ENCODE measurements at regions not wholly inside any gene's neighbourhood (a gene's known extent, or its start where the extent isn't known, plus 50 kb on each side); places are given as distances from the start of the nearest gene placed in this dataset.

GRCh38 chr14:81728447-81728846, 194.8 kb upstream of the SEL1L start:
- TF ChIP-seq, protein P1, sequence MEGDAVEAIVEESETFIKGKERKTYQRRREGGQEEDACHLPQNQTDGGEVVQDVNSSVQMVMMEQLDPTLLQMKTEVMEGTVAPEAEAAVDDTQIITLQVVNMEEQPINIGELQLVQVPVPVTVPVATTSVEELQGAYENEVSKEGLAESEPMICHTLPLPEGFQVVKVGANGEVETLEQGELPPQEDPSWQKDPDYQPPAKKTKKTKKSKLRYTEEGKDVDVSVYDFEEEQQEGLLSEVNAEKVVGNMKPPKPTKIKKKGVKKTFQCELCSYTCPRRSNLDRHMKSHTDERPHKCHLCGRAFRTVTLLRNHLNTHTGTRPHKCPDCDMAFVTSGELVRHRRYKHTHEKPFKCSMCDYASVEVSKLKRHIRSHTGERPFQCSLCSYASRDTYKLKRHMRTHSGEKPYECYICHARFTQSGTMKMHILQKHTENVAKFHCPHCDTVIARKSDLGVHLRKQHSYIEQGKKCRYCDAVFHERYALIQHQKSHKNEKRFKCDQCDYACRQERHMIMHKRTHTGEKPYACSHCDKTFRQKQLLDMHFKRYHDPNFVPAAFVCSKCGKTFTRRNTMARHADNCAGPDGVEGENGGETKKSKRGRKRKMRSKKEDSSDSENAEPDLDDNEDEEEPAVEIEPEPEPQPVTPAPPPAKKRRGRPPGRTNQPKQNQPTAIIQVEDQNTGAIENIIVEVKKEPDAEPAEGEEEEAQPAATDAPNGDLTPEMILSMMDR (IDR thresholded peaks at IDR 0.05; ENCODE audit: low read length): no peak
- no peak for TF ChIP-seq EZH2 (IDR thresholded peaks at IDR 0.05; ENCODE audit: borderline replicate concordance, low read length)
